ENCODE measurements at regions not wholly inside any gene's neighbourhood (a gene's known extent, or its start where the extent isn't known, plus 50 kb on each side); places are given as distances from the start of the nearest gene placed in this dataset.

DNA sequence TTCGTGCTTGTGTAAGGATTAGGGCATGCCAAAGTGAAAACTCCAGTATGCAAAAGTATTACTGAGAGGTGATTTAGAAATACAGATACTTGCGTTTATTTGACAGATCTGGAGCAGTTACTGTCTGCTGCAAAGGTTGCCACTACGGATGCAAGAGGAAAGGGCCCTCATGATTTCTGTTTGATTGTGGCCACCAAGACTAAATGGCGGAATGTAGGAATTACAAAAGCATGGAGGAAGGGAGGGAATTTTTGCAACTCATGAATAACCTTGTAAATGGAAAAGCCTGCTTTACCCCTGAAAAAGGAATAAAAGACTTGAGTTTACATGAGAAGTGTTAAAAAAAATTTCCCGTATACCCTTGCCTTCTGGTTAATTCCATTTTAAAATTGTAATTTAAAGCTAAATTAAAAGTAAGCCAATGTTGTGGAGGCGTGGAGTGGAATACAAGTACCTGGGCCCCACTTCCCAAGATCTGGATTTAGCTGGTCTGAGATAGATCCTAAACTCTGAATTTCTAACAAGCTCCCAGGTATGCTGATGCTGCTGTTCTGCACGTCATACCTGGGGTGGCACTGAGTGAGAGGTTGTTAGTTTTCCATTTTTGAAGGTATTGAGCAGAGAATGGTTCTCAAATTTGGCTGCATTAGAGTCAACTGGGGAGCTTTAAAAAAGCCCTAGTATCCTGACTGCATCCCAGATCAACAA, 56.6 kb upstream of the NKX2-2 start:
- Histone ChIP-seq H3K27me3 (ENCODE audit: insufficient read depth, low read depth, severe bottlenecking) (peaks cover 84% of the 10 kb centered on the region), H3K27ac (no peak overlapping the region), H3K4me3 (ENCODE audit: low read depth, low read length) (no peak overlapping the region), H3K36me3 (no peaks in the 10 kb centered on the region), H3K9me3 (ENCODE audit: severe bottlenecking) (no peaks in the 10 kb centered on the region)
- TF ChIP-seq, protein P1, sequence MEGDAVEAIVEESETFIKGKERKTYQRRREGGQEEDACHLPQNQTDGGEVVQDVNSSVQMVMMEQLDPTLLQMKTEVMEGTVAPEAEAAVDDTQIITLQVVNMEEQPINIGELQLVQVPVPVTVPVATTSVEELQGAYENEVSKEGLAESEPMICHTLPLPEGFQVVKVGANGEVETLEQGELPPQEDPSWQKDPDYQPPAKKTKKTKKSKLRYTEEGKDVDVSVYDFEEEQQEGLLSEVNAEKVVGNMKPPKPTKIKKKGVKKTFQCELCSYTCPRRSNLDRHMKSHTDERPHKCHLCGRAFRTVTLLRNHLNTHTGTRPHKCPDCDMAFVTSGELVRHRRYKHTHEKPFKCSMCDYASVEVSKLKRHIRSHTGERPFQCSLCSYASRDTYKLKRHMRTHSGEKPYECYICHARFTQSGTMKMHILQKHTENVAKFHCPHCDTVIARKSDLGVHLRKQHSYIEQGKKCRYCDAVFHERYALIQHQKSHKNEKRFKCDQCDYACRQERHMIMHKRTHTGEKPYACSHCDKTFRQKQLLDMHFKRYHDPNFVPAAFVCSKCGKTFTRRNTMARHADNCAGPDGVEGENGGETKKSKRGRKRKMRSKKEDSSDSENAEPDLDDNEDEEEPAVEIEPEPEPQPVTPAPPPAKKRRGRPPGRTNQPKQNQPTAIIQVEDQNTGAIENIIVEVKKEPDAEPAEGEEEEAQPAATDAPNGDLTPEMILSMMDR (IDR thresholded peaks at IDR 0.05; ENCODE audit: low read depth, low read length): no peak
- DNase-seq: no peak

DNA sequence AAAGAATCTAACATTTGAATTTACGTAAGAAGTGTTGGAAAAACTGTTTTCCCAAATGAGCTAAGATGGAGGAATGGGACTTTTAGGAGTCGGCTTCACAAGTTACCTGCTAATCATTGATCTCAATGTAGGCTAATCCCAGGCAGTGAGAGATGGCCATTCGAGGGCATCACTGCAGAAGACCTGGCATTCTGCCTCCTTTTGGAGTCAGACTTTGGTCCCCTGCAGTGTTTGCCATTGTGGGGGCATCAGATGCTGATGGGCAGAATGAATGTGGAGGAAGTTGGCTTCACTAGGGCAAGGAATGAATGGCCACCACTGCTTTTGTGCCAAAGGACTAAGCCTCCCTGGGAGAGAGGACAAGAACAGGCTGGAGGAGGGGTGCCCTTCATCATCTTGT, 55.7 kb upstream of the NKX2-2 start:
- H3K9me3 ChIP-seq (ENCODE audit: severe bottlenecking): no peaks in the 10 kb centered on the region
- TF ChIP-seq, protein P1 (IDR thresholded peaks at IDR 0.05; ENCODE audit: low read depth, low read length): no peak
- H3K4me3 ChIP-seq (ENCODE audit: low read depth, low read length): no peak overlapping the region
- no peaks in the 10 kb centered on the region for H3K36me3 ChIP-seq
- H3K27me3 ChIP-seq (ENCODE audit: insufficient read depth, low read depth, severe bottlenecking): peaks cover 82% of the 10 kb centered on the region
- DNase-seq: no peak
- no peak overlapping the region for H3K27ac ChIP-seq

DNA sequence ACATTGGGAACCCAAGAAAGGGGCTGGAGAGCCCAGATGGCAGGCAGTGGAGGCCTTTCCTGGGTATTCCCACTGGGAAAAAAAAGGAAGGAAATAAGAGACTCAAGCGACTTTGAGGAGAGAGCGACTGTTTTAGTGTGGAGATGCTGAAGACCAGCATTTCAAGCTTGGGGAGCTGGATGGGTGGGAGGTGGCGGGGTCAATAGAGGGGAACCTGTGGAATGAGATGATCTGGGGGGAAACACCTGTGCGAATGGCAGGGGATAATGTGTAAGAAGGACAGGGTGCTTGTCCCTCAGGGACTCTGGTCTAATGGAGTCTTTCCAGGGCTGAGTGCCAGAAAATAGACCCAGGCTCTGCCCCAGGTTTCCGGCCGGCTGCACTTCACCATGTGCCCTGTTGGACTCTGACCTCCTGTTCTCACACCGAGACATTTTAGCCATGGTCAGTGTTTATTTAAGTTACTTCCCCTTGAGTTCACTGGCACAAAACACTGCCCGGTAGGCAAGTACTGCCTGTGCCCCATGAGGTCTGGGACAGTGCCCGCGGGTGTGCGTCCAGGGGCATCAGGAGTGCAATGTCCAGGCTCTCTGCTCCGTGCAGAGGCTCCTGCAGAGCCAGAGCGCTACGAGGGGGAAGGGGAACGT, 50.4 kb upstream of the NKX2-2 start:
- no peaks in the 10 kb centered on the region for H3K9me3 ChIP-seq (ENCODE audit: severe bottlenecking)
- H3K36me3 ChIP-seq: no peaks in the 10 kb centered on the region
- no peak for DNase-seq
- H3K27ac ChIP-seq: no peak overlapping the region
- TF ChIP-seq, protein P1 (IDR thresholded peaks at IDR 0.05; ENCODE audit: low read depth, low read length): no peak
- H3K4me3 ChIP-seq (ENCODE audit: low read depth, low read length): no peak overlapping the region
- H3K27me3 ChIP-seq (ENCODE audit: insufficient read depth, low read depth, severe bottlenecking): peaks cover 88% of the 10 kb centered on the region
